ENCODE measurements at regions not wholly inside any gene's neighbourhood (a gene's known extent, or its start where the extent isn't known, plus 50 kb on each side); places are given as distances from the start of the nearest gene placed in this dataset.
A peak's percentile ranks its signal among the peaks of the same experiment; 100 is the strongest.
"Not testable (repeated sequence)": the region's sequence is repeated elsewhere in the genome, so short reads cannot be mapped to it uniquely, and the experiment has no call there.

- TF ChIP-seq, protein P1, sequence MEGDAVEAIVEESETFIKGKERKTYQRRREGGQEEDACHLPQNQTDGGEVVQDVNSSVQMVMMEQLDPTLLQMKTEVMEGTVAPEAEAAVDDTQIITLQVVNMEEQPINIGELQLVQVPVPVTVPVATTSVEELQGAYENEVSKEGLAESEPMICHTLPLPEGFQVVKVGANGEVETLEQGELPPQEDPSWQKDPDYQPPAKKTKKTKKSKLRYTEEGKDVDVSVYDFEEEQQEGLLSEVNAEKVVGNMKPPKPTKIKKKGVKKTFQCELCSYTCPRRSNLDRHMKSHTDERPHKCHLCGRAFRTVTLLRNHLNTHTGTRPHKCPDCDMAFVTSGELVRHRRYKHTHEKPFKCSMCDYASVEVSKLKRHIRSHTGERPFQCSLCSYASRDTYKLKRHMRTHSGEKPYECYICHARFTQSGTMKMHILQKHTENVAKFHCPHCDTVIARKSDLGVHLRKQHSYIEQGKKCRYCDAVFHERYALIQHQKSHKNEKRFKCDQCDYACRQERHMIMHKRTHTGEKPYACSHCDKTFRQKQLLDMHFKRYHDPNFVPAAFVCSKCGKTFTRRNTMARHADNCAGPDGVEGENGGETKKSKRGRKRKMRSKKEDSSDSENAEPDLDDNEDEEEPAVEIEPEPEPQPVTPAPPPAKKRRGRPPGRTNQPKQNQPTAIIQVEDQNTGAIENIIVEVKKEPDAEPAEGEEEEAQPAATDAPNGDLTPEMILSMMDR (tag by site-specific recombination; IDR thresholded peaks at IDR 0.05): not testable (repeated sequence)
- TF ChIP-seq, protein P2, sequence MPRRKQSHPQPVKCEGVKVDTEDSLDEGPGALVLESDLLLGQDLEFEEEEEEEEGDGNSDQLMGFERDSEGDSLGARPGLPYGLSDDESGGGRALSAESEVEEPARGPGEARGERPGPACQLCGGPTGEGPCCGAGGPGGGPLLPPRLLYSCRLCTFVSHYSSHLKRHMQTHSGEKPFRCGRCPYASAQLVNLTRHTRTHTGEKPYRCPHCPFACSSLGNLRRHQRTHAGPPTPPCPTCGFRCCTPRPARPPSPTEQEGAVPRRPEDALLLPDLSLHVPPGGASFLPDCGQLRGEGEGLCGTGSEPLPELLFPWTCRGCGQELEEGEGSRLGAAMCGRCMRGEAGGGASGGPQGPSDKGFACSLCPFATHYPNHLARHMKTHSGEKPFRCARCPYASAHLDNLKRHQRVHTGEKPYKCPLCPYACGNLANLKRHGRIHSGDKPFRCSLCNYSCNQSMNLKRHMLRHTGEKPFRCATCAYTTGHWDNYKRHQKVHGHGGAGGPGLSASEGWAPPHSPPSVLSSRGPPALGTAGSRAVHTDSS (tag by site-specific recombination; IDR thresholded peaks at IDR 0.05): not testable (repeated sequence)
- TF ChIP-seq, protein P3, sequence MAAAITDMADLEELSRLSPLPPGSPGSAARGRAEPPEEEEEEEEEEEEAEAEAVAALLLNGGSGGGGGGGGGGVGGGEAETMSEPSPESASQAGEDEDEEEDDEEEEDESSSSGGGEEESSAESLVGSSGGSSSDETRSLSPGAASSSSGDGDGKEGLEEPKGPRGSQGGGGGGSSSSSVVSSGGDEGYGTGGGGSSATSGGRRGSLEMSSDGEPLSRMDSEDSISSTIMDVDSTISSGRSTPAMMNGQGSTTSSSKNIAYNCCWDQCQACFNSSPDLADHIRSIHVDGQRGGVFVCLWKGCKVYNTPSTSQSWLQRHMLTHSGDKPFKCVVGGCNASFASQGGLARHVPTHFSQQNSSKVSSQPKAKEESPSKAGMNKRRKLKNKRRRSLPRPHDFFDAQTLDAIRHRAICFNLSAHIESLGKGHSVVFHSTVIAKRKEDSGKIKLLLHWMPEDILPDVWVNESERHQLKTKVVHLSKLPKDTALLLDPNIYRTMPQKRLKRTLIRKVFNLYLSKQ (tag by site-specific recombination; IDR thresholded peaks at IDR 0.05; ENCODE audit: borderline replicate concordance): not testable (repeated sequence)
- TF ChIP-seq ZNF121 (tag by site-specific recombination; IDR thresholded peaks at IDR 0.05); YY1 (tag by site-specific recombination; IDR thresholded peaks at IDR 0.05); ZNF366 (tag by site-specific recombination; conservative IDR thresholded peaks at IDR 0.05); OVOL3 (tag by site-specific recombination; IDR thresholded peaks at IDR 0.05): not testable (repeated sequence)
- TF ChIP-seq REST (tag by site-specific recombination; IDR thresholded peaks at IDR 0.05): 0 out of 2 replicates have a peak, but pooled peaks have one; percentile 30
Measured at GRCh38 chr14:37692680-37693079, 97.3 kb downstream of the TTC6 start.
